SK-N-SH (cell line): ENCODE measurements at regions not wholly inside any gene's neighbourhood (a gene's known extent, or its start where the extent isn't known, plus 50 kb on each side); places are given as distances from the start of the nearest gene placed in this dataset.

Source experiments
- CHD2 ChIP-seq: fragments of 150-350 bp; IDR thresholded peaks from 2 replicates; pipeline ENCODE4 v1.6.1; 2018; ENCODE audit warnings: low read length; ENCODE audit not compliant: partially characterized antibody
- CTCF ChIP-seq: fragments of 200-600 bp; sonication (generic); IDR thresholded peaks from 2 replicates; pipeline ENCODE4 v1.6.1; 2017; ENCODE audit warnings: antibody characterized with exemption, mild to moderate bottlenecking, moderate library complexity
- EP300 ChIP-seq, 2 experiments: IDR thresholded peaks; 2 replicates each; pipeline versions ENCODE4 v1.4.0 to v1.6.1; 2012; ENCODE audit warnings: borderline replicate concordance in 1 of 2, low read depth in 1 of 2, low read length in 1 of 2
- FOSL2 ChIP-seq: IDR thresholded peaks from 2 replicates; pipeline ENCODE4 v1.4.0; 2012; ENCODE audit warnings: low read depth, mild to moderate bottlenecking, moderate library complexity, borderline replicate concordance
- FOXM1 ChIP-seq: IDR thresholded peaks from 2 replicates; pipeline ENCODE4 v1.4.0; 2012; ENCODE audit warnings: low read depth, mild to moderate bottlenecking
- GABPA ChIP-seq: IDR thresholded peaks from 2 replicates; pipeline ENCODE4 v1.4.0; 2012; ENCODE audit warnings: low read depth, mild to moderate bottlenecking
- JUND ChIP-seq: IDR thresholded peaks from 2 replicates; pipeline ENCODE4 v1.4.0; 2012
- NFIC ChIP-seq: IDR thresholded peaks from 2 replicates; pipeline ENCODE4 v1.4.0; 2012; ENCODE audit warnings: borderline replicate concordance
- POLR2AphosphoS5 ChIP-seq: IDR thresholded peaks from 2 replicates; pipeline ENCODE4 v1.6.1; 2012; ENCODE audit warnings: low read depth, low read length
- RCOR1 ChIP-seq: fragments of 150-350 bp; IDR thresholded peaks from 2 replicates; pipeline ENCODE4 v1.6.1; 2017; ENCODE audit warnings: antibody characterized with exemption, low read length
- REST ChIP-seq: IDR thresholded peaks from 2 replicates; pipeline ENCODE4 v1.6.1; 2012; ENCODE audit warnings: mild to moderate bottlenecking, low read depth, low read length, moderate library complexity
- RFX5 ChIP-seq: IDR thresholded peaks from 2 replicates; pipeline ENCODE4 v1.6.1; 2012; ENCODE audit warnings: mild to moderate bottlenecking, improper control_type of control experiment, low read length
- USF2 ChIP-seq: fragments of 150-350 bp; IDR thresholded peaks from 2 replicates; pipeline ENCODE4 v1.6.1; 2017; ENCODE audit warnings: antibody characterized with exemption, low read length, low read depth, borderline replicate concordance
- YY1 ChIP-seq: IDR thresholded peaks from 2 replicates; pipeline ENCODE4 v1.4.0; 2012; ENCODE audit warnings: low read depth, mild to moderate bottlenecking

GRCh38 chr2:173584000-173584399, 229.3 kb downstream of the CDCA7 start:
- TF ChIP-seq EP300 (IDR thresholded peaks at IDR 0.05; ENCODE audit: borderline replicate concordance in 1 of 2, low read depth in 1 of 2, low read length in 1 of 2), result no peak
- no peak for TF ChIP-seq CTCF
- no peak for TF ChIP-seq REST
- TF ChIP-seq YY1, result no peak
- no peak for TF ChIP-seq CHD2
- TF ChIP-seq POLR2AphosphoS5, result no peak
- TF ChIP-seq GABPA, result no peak
- no peak for TF ChIP-seq USF2
- no peak for TF ChIP-seq JUND
- no peak for TF ChIP-seq NFIC
- no peak for TF ChIP-seq FOSL2
- no peak for TF ChIP-seq FOXM1
- no peak for TF ChIP-seq RCOR1
- TF ChIP-seq RFX5, result no peak
